GM12873 (cell line): ENCODE measurements at regions not wholly inside any gene's neighbourhood (a gene's known extent, or its start where the extent isn't known, plus 50 kb on each side); places are given as distances from the start of the nearest gene placed in this dataset.

ENCODE experiments used
- CTCF ChIP-seq: IDR thresholded peaks from 2 replicates; pipeline ENCODE4 v1.5.1; 2012; ENCODE audit warnings: low read depth, mild to moderate bottlenecking, moderate library complexity, low read length, control low read depth; ENCODE audit not compliant: insufficient read depth; ENCODE audit errors: missing control alignments

GRCh38 chr6:137362878-137363804 lies 131.1 kb downstream of the OLIG3 start:
- no peak for TF ChIP-seq CTCF

GRCh38 chr6:137361701-137362100 lies 132.5 kb downstream of the OLIG3 start:
- no peak for TF ChIP-seq CTCF

GRCh38 chr6:137358273-137358672 lies 135.9 kb downstream of the OLIG3 start:
- no peak for TF ChIP-seq CTCF

- TF ChIP-seq CTCF, result no peak
Measured at GRCh38 chr6:137357948-137358266, 136.3 kb downstream of the OLIG3 start.

- no peak for TF ChIP-seq CTCF
Measured at GRCh38 chr6:137357263-137357947, 136.8 kb downstream of the OLIG3 start.

- TF ChIP-seq CTCF, result no peak
Measured at GRCh38 chr6:137353842-137354397, 134.7 kb upstream of the IFNGR1 start.

GRCh38 chr6:137353346-137353745 lies 134.2 kb upstream of the IFNGR1 start:
- TF ChIP-seq CTCF, result no peak
